H9 (cell line): ENCODE measurements at regions not wholly inside any gene's neighbourhood (a gene's known extent, or its start where the extent isn't known, plus 50 kb on each side); places are given as distances from the start of the nearest gene placed in this dataset.

Experiments used
- DNase-seq: peaks from one replicate; pipeline ENCODE4 v3.0.0-alpha.2; 2017
- H2AFZ ChIP-seq: one replicate; pipeline ENCODE4 v1.6.1; 2013; ENCODE audit warnings: mild to moderate bottlenecking, low read length, control low read depth, moderate library complexity
- H2AK5ac ChIP-seq: 2 replicates; pipeline ENCODE4 v1.6.1; 2013; ENCODE audit warnings: low read length, control low read depth, mixed read lengths; ENCODE audit not compliant: insufficient read length
- H2BK120ac ChIP-seq: one replicate; pipeline ENCODE4 v1.6.1; 2013; ENCODE audit warnings: low read depth, mild to moderate bottlenecking, low read length, control low read depth, inconsistent platforms; ENCODE audit not compliant: poor library complexity, severe bottlenecking
- H2BK12ac ChIP-seq: 2 replicates; pipeline ENCODE4 v1.6.1; 2013; ENCODE audit warnings: low read length, control low read depth, mixed read lengths, low read depth; ENCODE audit not compliant: insufficient read length
- H2BK15ac ChIP-seq: 2 replicates; pipeline ENCODE4 v1.6.1; 2013; ENCODE audit warnings: low read depth, low read length, control low read depth
- H2BK20ac ChIP-seq: one replicate; pipeline ENCODE4 v1.6.1; 2013; ENCODE audit warnings: low read depth, mild to moderate bottlenecking, low read length, control low read depth, inconsistent platforms; ENCODE audit not compliant: poor library complexity, severe bottlenecking
- H2BK5ac ChIP-seq: 2 replicates; pipeline ENCODE4 v1.6.1; 2013; ENCODE audit warnings: low read length, control low read depth, mixed read lengths; ENCODE audit not compliant: insufficient read length
- H3K14ac ChIP-seq: 2 replicates; pipeline ENCODE4 v1.6.1; 2013; ENCODE audit warnings: low read length, control low read depth; ENCODE audit not compliant: insufficient read depth
- H3K18ac ChIP-seq: 2 replicates; pipeline ENCODE4 v1.6.1; 2013; ENCODE audit warnings: low read depth, mild to moderate bottlenecking, mixed read lengths, low read length, control low read depth; ENCODE audit not compliant: insufficient read length
- H3K23ac ChIP-seq: 2 replicates; pipeline ENCODE4 v1.6.1; 2013; ENCODE audit warnings: low read length, control low read depth, mixed read lengths, low read depth; ENCODE audit not compliant: insufficient read length
- H3K23me2 ChIP-seq: 2 replicates; pipeline ENCODE4 v1.6.1; 2013; ENCODE audit warnings: low read depth, mild to moderate bottlenecking, mixed read lengths, low read length, control low read depth; ENCODE audit not compliant: insufficient read length, poor library complexity, severe bottlenecking
- H3K27ac ChIP-seq: 2 replicates; pipeline ENCODE4 v1.5.1; 2013; ENCODE audit warnings: low read length, control low read depth, mixed read lengths, low read depth; ENCODE audit not compliant: insufficient read length
- H3K27me3 ChIP-seq: 2 replicates; pipeline ENCODE4 v1.6.1; 2013; ENCODE audit warnings: low read length, control low read depth, inconsistent platforms; ENCODE audit not compliant: insufficient read depth
- H3K4ac ChIP-seq: 2 replicates; pipeline ENCODE4 v1.6.1; 2013; ENCODE audit warnings: low read depth, mild to moderate bottlenecking, control low read depth, inconsistent platforms, low read length, moderate library complexity
- H3K4me1 ChIP-seq: 2 replicates; pipeline ENCODE4 v1.6.1; 2013; ENCODE audit warnings: low read length, control low read depth, inconsistent platforms; ENCODE audit not compliant: insufficient read depth
- H3K4me2 ChIP-seq: 2 replicates; pipeline ENCODE4 v1.6.1; 2013; ENCODE audit warnings: low read length, control low read depth, mixed read lengths; ENCODE audit not compliant: insufficient read length, insufficient read depth
- H3K56ac ChIP-seq: 2 replicates; pipeline ENCODE4 v1.6.1; 2013; ENCODE audit warnings: low read depth, mild to moderate bottlenecking, mixed read lengths, low read length, control low read depth; ENCODE audit not compliant: insufficient read length
- H3K79me1 ChIP-seq: 2 replicates; pipeline ENCODE4 v1.6.1; 2013; ENCODE audit warnings: low read depth, mild to moderate bottlenecking, moderate library complexity, low read length, control low read depth, inconsistent platforms; ENCODE audit not compliant: insufficient read depth, poor library complexity, severe bottlenecking
- H3K79me2 ChIP-seq: 2 replicates; pipeline ENCODE4 v1.6.1; 2013; ENCODE audit warnings: low read length, control low read depth, inconsistent platforms; ENCODE audit not compliant: insufficient read depth
- H3K9ac ChIP-seq: 2 replicates; pipeline ENCODE4 v1.6.1; 2013; ENCODE audit warnings: low read length, control low read depth, mixed read lengths; ENCODE audit not compliant: insufficient read length; ENCODE audit errors: extremely low read depth
- H3K9me3 ChIP-seq: one replicate; pipeline ENCODE4 v1.6.1; 2013; ENCODE audit warnings: low read depth, low read length, inconsistent platforms; ENCODE audit not compliant: control insufficient read depth
- H3T11ph ChIP-seq: one replicate; pipeline ENCODE4 v1.6.1; 2013; ENCODE audit warnings: mild to moderate bottlenecking, low read length, control low read depth, inconsistent platforms
- H4K20me1 ChIP-seq: one replicate; pipeline ENCODE4 v1.6.1; 2013; ENCODE audit not compliant: control insufficient read depth, insufficient read length, insufficient read depth
- H4K5ac ChIP-seq: 2 replicates; pipeline ENCODE4 v1.6.1; 2013; ENCODE audit warnings: low read depth, mild to moderate bottlenecking, mixed read lengths, low read length, control low read depth; ENCODE audit not compliant: insufficient read length
- H4K8ac ChIP-seq: replicated peaks from 2 replicates; pipeline ENCODE4 v1.6.1; 2013; ENCODE audit warnings: low read length, control low read depth, mixed read lengths, low read depth; ENCODE audit not compliant: insufficient read length
- H4K91ac ChIP-seq: 2 replicates; pipeline ENCODE4 v1.6.1; 2013; ENCODE audit warnings: low read depth, mild to moderate bottlenecking, moderate library complexity, mixed read lengths, low read length, control low read depth; ENCODE audit not compliant: insufficient read length
- H3K27ac Mint-ChIP-seq, 3 experiments: 2 replicates in 2 of 3; 3 replicates in 1 of 3; pipeline ENCODE4 v1.8.0; 2020 to 2021; ENCODE audit warnings: mixed read lengths in 3 of 3, mild to moderate bottlenecking in 1 of 3, moderate library complexity in 1 of 3
- H3K27me3 Mint-ChIP-seq: 2 replicates; pipeline ENCODE4 v1.8.0; 2021; ENCODE audit warnings: low read depth, mild to moderate bottlenecking, moderate library complexity, mixed read lengths
- H3K36me3 Mint-ChIP-seq, 3 experiments: 2 replicates in 2 of 3; 3 replicates in 1 of 3; pipeline ENCODE4 v1.8.0; 2020 to 2021; ENCODE audit warnings: low read depth in 3 of 3, mixed read lengths in 3 of 3; ENCODE audit not compliant: insufficient read depth in 1 of 3
- H3K4me1 Mint-ChIP-seq, 2 experiments: 2 replicates each; pipeline ENCODE4 v1.8.0; 2020; ENCODE audit warnings: mixed read lengths in 2 of 2
- H3K4me3 Mint-ChIP-seq, 2 experiments: 2 replicates in 1 of 2; 3 replicates in 1 of 2; pipeline ENCODE4 v1.8.0; 2020 to 2021; ENCODE audit warnings: mild to moderate bottlenecking in 2 of 2, mixed read lengths in 2 of 2, moderate library complexity in 1 of 2
- H3K9me3 Mint-ChIP-seq, 2 experiments: 2 replicates in 1 of 2; 3 replicates in 1 of 2; pipeline ENCODE4 v1.8.0; 2020; ENCODE audit warnings: mild to moderate bottlenecking in 2 of 2, mixed read lengths in 2 of 2, moderate library complexity in 1 of 2
- CTCF ChIP-seq: fragments of 200-600 bp; sonication (generic); conservative IDR thresholded peaks from 3 replicates; pipeline ENCODE4 v1.8.0; 2021; ENCODE audit warnings: antibody characterized with exemption, mild to moderate bottlenecking
- WGBS: extraction: QIAGEN DNeasy Blood & Tissue Kit; methylation state at CpG from one replicate; pipeline ENCODE4 v1.1.7; 2013; ENCODE audit warnings: missing lambda C conversion rate, low lambda C conversion rate, mixed read lengths; ENCODE audit not compliant: insufficient read length; ENCODE audit errors: extremely low coverage; 5-methylcytosine and 5-hydroxymethylcytosine counted together

- Histone ChIP-seq H2AFZ (no peak overlapping the region), H3K9ac (no peak overlapping the region), H3K9me3 (no peaks in the 10 kb centered on the region), H2BK20ac (no peak overlapping the region), H4K8ac (no peak overlapping the region), H2BK5ac (no peak overlapping the region), H3K4ac (no peak overlapping the region), H2AK5ac (no peak overlapping the region), H2BK15ac (no peak overlapping the region), H3K14ac (no peak overlapping the region), H3K79me2 (no peaks in the 10 kb centered on the region), H2BK120ac (no peak overlapping the region), H3K18ac (no peak overlapping the region), H3K23ac (no peak overlapping the region), H4K5ac (no peak overlapping the region), H3K56ac (no peak overlapping the region), H3K27me3 (no peaks in the 10 kb centered on the region), H3T11ph (no peak overlapping the region), H3K79me1 (no peaks in the 10 kb centered on the region), H4K91ac (no peak overlapping the region), H2BK12ac (no peak overlapping the region), H3K4me2 (no peak overlapping the region), H3K4me1 (no peaks in the 10 kb centered on the region; the same call in 1 of the 2 replicates), H3K27ac (no peak overlapping the region), H3K23me2 (no peaks in the 10 kb centered on the region), H4K20me1 (no peaks in the 10 kb centered on the region)
- H3K4me3 Mint-ChIP-seq, result no peak overlapping the region
- no peak overlapping the region for H3K27ac Mint-ChIP-seq
- DNase-seq, result no peak
- H3K9me3 Mint-ChIP-seq, result peaks cover 0 to 5% of the 10 kb centered on the region in 2 experiments; a peak in 2 of 5 replicates
- TF ChIP-seq CTCF, result no peak
- peaks cover 0 to 5% of the 10 kb centered on the region in 2 experiments; a peak in 1 of 4 replicates for H3K4me1 Mint-ChIP-seq
- H3K36me3 Mint-ChIP-seq, result no peaks in the 10 kb centered on the region
- H3K27me3 Mint-ChIP-seq, result peaks cover 3% of the 10 kb centered on the region; the same call in 1 of the 2 replicates
- WGBS, result no CpG with 5 or more reads among the region's 1 CpG
Observed at GRCh38 chr5:38124321-38124720, 134.0 kb upstream of the EGFLAM start.
